HG02610 (cell line): ENCODE measurements at regions not wholly inside any gene's neighbourhood (a gene's known extent, or its start where the extent isn't known, plus 50 kb on each side); places are given as distances from the start of the nearest gene placed in this dataset.

Experiments used
- ATAC-seq: cut with Tn5 transposase; IDR thresholded peaks from one replicate; pipeline ENCODE4 v1.9.1; 2021; ENCODE audit warnings: mild to moderate bottlenecking, moderate library complexity; ENCODE audit not compliant: unreplicated experiment

DNA sequence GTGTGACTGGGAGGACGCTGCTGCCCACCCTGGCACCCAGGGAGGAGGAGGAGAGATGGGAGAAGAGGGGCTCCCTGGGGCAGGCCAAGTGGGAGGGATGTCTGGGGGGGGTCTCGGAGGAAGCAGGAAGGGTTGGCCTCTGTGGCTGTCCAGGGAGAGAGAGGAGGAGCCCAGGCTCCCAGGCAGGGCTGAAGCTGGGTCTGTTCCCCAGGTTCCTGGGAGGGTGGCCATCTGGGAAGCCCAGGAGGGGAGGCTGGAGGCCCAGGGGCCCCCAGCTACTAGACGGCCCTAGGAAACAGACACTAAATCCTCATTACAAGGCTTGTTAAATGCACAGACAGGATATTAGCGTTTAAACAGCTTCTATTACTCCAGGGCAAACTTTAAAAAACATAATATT lies 139.8 kb downstream of the ENGASE start:
- no peak for ATAC-seq

DNA sequence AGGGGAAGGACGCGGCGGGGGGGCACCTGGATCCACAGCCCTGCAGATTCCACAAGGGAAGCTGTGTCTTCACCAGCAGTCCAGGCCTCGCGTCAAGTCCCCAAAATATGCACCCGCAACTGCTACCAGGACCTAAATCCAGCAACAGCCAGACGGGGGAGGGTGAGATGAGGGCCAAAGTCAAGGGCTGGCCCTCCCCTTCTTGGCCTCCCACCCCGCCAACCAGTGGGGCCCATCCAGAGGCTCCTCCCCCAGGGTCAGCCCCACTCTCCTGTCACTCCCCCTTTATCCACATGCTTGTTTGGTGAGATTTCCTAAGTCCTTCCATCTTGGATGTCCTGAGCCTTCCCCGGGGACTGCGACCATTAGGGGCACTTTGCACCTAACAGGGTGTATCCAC lies 138.7 kb downstream of the ENGASE start:
- no peak for ATAC-seq

DNA sequence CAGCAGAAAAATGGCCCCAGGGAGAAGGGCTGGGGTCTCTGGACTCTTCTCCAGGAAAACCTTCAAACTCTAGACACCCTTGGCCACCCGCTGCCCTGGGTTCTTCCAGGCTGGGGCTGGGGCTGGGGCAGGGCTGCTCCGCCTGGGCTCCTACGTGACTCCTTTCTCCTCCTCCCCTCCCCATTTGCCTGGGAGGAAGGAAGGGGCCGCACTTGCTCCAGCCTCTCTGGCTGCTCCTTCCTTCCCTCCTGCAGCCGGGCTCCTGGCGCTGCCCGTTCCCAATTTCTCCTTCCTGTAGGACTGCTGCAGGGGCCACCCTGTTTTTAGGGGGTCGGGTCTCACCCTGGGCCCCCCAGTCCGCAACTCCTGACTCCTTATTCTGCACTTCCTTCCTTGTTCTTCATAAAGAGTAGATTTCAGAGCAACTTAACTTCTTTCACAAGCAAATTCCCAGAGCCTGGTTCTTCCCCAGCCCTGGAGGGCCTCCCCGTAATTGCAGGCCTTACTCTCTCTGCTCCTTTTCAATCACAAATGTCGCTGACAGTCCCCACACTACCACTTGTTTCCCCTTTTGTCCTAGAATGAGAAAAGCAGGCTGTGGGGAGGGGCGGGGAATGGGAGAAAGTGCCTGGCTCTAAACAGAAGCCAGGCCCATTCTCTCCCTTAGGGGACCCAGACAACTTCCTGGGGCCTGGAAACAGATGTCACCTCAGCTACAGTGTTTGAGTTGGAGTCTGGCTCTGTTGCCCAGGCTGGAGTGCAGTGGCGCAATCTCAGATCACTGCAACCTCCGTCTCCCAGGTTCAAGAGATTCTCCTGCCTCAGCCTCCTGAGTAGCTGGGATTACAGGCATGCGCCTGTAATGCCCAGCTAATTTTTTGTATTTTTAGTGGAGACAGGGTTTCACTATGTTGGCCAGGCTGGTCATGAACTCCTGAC lies 137.8 kb downstream of the ENGASE start:
- no peak for ATAC-seq

DNA sequence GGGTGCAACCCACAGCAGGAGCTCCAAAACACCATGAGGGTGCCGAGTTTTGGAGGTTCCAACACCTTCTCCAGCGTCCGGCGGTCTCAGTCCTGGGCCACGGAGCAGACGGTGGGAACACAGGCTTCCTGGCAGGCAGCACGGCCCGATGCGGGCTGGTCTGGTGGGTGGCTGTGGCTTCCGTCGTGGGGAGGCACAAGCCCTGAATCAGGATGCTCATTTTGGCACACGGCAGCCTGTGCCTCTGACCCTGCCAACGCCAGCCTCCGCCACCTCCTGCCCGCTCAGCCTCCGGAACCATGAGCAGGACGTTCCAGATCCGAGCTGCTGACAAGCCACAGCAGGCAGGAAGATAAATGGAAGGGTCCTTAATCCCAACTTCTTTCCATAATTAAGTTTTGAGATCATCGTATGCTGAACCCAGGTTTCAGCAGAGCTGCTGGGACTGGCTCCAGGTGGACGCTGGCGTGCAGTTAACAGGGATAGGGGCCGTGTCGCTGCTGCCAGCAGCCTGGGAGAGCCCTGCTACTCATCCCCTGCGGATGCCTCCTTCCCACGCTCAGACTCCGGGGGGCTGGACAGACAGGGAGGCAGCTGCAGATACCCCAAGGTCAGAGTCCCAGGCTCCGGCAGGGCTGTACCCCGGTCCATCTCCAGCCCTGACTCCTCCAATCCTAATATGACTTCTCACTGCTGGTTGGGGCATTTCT lies 136.6 kb downstream of the ENGASE start:
- ATAC-seq: no peak

DNA sequence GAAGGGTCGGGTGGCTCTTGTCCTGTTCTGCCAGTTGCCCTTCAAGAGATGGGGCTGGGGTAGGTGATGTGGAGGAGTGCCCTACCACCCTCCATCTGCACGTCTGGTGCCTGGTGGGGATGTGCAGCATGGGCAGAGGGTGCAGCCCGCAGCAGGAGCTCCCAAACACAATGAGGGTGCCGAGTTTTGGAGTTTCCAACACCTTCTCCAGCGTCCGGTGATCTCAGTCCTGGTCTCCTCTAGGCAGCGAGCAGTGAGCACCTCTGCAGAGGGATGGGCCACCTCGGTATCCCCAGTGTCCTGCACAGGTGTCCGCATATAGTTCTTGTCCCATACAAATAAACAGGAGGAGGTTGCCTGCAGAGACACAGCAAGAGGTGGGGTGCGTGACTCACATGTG lies 136.0 kb downstream of the ENGASE start:
- ATAC-seq: no peak

DNA sequence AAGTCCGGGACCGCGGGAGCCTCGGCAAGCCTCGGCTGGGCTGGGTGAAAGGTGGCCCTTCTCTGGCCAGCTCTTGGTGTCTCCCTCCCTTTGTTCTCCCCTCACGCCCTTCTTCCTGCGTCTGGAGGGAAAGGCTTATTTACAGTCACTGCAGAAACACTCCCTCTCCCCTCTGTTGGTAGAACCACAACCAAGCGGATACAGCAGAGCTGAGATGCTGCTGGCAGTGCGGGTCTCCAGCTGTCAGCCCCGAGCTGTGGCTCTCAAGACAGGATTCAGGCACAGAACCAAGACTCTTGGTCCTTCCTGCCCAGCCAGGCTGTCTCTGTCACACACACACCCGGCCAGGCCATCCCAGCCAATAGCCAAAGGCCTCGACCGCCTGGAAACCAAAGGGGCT lies 133.3 kb downstream of the ENGASE start:
- ATAC-seq: no peak

DNA sequence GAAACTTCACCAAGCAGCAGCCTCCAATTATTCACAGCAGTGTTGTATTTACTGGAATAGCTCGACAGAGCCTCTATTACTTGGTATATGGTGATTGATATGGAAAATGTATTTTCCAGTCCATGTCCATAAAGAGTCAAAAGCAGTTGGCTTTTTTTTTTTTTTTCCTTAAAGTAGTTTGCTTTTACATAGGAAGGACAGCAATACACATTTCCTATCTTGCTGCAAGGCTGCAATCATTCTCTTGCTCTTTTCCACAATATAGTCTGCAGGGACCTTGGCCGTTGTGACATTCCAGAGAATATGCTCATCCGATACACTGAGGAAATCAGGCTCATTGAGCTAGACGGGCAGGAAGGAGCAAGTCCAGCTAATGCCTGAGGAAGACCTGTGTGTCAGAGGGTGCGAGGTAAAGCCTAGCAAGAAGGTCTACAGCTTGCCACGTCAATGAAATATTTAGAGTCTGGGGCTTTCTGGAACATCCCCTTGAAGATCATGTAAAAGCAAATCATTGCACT lies 131.1 kb downstream of the ENGASE start:
- ATAC-seq: no peak

DNA sequence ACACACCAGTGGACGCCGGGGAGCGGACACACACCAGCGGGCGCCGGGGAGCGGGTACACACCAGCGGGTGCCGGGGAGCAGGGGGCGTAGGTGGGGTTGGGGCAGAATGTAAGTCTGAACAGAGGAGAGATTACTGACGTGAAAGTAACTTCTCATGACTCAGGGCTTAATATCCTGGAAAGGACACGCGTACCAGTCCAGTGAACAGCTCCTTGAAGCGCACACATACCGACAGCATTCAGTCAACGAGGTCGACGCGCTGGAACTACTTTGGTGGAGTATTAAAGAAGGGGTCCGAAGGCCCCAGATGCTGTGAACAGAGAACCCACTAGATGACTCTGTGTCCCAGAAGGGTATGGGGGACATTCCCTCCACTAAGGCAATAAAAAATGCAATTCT lies 129.6 kb downstream of the ENGASE start:
- ATAC-seq: no peak

DNA sequence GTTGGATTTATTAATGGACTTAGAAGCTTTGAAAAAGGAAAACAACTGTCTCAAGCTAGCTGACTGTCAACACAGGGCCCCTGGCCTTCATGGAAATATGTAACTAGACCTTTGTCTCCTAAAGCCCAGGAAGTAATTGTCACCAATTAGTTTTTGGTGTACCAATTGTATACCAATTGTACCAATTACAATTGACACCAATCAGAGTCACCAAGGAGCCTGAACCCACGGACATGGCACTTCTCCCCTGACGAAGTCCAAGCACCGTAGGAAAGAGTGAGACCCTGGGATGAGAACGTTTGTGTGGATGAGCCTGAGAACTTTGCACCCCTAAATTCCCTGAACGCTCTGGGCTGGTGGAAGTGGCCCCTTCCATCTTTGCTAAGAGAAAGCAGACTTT lies 129.0 kb downstream of the ENGASE start:
- no peak for ATAC-seq

DNA sequence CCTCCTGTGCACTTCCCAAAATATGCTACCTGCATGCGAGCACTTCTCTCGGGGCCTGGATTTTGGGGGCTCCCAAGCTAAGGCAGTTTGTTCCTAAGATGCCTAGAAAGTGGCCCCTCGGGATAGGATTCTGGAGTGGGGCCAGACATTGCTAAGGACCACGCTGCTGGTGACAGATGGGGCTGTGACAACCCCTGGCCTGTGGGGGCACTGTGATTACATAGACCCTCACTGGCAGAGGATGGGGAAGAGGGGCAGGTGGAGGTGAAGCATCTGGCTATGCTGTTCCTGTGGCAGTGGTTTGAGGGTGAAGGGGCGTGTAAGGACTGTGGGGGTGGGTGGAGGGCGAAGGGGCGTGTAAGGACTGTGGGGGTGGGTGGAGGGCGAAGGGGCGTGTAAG lies 128.4 kb downstream of the ENGASE start:
- ATAC-seq: no peak

DNA sequence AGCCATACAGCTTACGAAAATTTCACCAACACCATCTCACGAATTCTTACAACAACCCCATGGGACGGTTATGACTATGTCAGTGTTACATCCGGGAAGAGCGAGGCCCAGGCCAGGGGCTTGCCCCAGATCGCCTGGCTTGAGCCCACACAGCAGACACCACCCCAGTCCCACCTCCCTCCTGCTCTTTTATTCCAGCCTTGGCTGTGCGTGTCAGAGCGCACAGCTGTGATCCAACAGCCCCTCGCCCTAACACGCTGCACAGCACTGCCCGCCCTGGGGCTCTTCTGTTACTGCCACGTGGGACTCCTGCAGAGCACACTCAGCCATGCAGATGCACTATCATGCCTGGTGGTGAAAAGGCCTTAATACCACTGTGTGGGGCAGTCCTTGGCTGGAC lies 127.9 kb downstream of the ENGASE start:
- no peak for ATAC-seq

DNA sequence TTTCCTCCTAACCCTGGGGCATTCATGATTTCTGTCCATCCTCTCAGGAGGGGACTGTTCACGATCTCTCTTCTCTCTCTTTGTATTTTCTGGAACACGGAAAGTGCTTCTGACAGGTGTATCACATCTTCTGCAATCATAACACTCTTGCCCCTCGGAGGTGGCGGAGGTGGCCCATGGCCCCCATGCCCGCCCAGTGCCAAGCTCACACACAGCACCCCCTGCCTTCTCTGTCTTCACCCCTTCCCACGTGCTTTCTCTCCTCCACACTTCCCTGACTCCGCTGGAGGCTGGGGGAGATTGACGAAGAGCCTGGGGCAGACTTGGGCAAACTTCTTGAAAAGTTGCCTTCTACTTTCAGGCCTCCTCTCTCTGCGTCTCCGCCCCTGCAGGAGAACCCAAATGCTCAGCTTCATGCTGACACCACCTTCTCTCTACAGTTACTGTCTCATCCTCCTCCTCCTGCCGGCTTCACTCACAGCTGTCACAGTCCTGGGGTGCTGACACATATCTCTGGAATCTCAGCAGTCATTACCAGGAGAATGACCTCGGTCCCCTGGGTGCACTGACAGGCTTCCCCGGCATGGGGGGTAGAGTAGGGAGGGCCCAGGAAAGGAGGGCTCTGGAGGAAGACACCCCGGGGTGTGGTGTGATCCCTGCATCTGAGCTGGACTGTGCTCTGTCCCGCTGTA lies 127.1 kb downstream of the ENGASE start:
- no peak for ATAC-seq

DNA sequence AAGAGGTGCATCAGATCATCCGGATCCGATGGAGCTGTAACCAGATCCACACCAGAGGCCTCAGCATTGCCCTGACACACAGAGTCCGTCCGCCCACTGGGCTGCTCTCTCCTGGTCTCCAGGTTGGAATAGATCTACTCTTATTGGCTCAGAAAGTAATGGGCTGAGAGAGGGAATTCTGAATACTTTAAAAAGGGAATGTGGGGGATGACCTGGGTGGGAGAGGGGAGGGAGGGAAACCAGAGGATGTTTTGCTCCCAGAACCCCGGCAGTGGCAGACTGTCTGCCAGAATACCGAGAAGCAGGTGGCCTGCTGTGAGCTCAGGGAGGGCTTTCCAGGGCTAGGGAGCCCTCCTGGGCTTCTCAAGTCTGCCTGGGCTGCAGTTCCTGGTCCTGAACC lies 126.5 kb downstream of the ENGASE start:
- ATAC-seq: no peak

DNA sequence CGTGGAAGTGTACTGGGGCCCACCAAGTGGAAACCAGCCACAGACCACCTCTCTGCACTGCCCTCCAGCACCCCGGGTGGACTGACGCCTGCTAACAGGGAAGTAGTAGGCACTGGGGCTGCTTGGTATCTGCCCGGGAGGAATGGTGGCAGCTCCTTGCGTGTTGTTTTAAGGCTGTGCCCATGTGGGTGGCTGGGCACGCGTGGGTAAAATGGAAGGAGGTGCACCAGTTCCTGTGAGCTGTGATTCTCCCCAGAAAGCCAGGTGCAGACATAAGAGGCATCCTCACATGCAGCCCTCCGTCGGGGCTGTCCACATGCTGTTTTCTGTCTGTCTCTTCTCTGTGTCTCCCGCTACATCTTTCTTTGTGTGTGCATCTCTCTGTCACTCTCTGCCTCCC lies 122.3 kb downstream of the ENGASE start:
- ATAC-seq: no peak

DNA sequence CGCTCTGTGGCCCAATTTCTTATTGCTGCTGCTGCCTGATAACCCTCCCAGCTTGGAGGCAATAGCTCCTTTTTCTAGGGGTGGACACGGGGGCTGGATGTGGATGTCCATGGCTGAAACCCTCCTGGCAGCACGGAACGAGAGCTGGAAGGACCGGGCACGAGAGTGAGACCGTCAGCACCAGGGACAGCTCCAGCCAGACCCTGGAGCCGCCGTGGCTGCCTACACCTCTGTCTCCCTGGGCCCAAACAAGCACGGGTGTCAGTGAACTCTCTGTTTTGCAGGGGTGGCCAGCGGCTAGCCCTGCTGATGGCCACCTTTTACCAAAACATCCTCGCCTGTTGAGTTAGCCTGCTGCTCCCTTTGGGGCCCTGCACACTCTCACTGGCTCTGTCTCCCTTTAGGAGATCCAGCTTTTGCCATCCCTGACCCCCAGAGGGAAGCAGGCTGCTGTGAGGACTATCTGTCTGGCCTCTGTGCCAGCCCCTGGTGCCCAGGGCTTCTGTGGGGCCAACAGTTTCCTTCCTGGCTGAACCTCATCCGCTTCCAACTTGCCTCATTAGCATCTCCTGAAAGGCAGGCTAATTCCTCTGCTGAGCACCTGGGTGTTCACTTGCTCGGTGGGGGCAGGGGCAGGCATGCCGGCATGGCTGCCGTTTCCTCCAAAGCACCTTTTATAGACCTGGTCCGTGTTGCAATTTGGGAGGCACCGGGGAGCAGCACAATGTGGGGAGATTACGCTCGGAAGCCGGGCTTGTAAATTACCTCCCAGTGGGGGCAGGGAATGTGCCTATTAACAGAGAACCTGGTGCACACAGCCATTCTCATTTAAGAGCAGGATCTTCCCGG lies 118.1 kb downstream of the ENGASE start:
- no peak for ATAC-seq

DNA sequence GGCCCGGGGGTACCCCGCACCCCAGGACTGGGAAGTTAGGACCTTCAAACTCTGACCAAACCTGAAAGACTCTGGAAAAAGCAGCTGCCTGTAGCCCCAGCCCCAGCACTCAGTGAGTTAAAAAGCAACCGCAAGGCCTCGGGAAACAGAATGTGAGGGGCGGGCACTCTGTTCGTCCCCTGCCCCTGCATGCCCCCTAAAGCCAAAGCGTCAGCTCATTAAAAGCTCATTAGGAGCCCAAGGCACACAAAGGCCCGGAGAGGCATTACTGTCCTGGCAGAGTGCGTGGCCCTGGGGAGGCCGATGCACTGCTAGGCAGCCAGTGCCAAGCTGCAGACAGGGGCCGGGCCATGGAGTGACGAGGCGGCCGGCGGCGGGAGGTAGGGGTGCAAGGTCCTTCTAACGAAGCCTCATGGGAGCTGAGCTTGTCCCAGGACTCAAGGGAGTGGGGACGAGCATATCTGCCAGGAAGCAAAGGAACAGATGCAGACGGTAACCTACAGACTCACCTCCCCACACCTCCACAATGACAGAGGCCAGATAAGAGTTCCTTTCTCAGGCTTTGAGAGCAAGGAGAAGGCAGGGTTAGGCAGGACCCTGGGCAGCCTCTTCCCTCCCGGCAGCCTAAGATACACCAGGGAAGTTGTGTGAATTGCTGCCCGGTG lies 116.8 kb downstream of the ENGASE start:
- ATAC-seq: no peak

DNA sequence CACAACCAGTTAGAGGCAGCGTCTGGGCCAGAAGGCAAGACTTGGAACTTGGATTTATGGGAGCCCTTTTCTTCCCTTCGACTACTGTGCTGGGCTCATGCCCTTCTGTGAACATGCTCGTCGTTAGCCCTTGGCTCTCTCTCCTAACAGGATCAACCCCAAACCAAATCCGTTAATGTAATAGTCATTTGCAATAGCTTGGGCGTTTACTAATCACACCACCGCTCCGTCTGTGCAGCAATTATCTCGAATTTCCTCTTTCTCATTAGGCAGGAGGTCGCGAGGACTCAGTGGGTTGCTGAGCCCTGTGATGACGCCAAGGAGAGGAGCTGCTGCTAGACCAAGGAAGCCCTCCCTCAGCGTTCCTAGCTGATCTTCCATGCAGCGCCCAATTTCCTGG lies 114.7 kb downstream of the ENGASE start:
- ATAC-seq: no peak

DNA sequence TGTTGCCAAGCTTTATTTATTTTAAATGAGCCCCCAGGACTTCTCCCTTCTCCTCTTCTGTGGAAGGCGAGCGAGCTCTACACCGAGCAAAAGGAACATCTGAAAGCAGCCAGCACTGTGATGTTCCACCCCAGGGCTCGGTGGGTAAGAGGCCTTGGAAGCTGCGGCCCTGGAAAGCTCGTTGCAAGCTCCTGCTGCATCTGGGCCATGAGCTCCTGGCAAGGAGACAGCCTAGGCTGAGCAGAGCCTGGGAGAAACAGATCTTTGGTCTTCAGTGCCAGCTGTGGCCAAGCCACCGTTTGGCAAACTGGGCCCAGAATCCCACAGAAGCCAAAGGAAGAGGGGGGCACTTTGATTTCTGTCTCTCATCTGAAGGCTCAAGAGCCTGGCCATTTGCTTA lies 114.1 kb downstream of the ENGASE start:
- ATAC-seq: no peak

DNA sequence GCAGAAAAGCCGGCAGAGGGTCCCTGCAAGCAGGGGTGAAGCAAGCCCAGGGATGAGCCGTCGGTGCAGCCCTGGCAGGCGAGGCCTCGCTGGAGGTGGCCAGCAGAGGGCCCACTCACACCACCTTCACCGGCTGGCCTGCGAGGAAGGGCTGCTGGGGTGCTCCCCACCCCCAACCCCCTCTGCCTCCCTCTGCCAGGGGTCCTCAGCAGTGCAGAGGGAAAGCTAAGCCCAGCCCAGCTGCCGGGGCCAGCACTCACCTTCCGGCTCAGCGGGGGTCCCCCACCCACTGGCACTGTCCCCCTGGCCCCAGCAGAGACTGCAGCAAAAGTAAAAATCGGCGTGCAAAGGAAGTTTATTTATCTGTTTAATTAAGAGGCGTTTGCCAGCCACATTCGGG lies 113.4 kb downstream of the ENGASE start:
- ATAC-seq: no peak

DNA sequence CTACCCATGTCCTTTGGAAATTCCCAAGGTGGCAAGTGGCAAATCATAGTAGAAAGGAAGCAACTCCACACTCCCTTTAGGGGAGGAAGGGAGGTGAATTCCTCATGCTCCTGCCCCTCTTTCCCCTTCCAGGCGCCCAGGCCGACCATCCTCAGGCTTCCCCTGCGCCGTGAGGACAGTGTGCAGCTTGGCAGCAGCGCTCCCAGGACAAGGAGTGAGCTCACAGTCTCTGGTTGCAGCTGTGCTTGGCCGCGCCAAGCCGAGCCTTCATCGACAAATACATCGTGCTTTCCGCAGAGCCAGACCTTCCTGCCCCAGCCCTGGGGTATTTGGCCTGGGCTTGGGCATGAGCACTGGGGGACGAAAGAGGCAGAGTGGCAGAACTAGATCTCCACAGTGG lies 112.6 kb downstream of the ENGASE start:
- no peak for ATAC-seq
